ENCODE measurements at regions not wholly inside any gene's neighbourhood (a gene's known extent, or its start where the extent isn't known, plus 50 kb on each side); places are given as distances from the start of the nearest gene placed in this dataset.

GRCh38 chr7:68306692-68307107 is 1291.6 kb upstream of the AUTS2 start:
- DNase-seq, result no peak
- Histone ChIP-seq H3K4me1 (ENCODE audit: low read length) (no peaks in the 10 kb centered on the region), H3F3A (ENCODE audit: insufficient read depth, low read length) (no peaks in the 10 kb centered on the region), H4K20me1 (ENCODE audit: insufficient read depth, low read length) (no peaks in the 10 kb centered on the region), H3K27ac (ENCODE audit: low read length) (no peak overlapping the region), H3K9me2 (replicated peaks; ENCODE audit: insufficient read depth, low read length) (no peaks in the 10 kb centered on the region), H3K36me3 (replicated peaks; ENCODE audit: insufficient read depth, low read length) (no peaks in the 10 kb centered on the region), H3K27me3 (replicated peaks; ENCODE audit: insufficient read depth, low read length) (no peaks in the 10 kb centered on the region), H2AFZ (ENCODE audit: low read length) (no peak overlapping the region), H3K79me2 (ENCODE audit: low read length) (no peaks in the 10 kb centered on the region), H3K9me3 (replicated peaks; ENCODE audit: insufficient read depth, low read length) (0 out of 2 replicates have a peak, but pooled peaks cover 2% of the 10 kb centered on the region), H3K4me2 (ENCODE audit: low read depth, low read length) (no peak overlapping the region), H3K4me3 (ENCODE audit: low read length) (no peak overlapping the region), H3K9ac (ENCODE audit: low read length) (no peak overlapping the region)
- TF ChIP-seq EZH2phosphoT487 (IDR thresholded peaks at IDR 0.05; ENCODE audit: low read length) (no peak), CTCF (IDR thresholded peaks at IDR 0.05; ENCODE audit: low read length) (no peak), EZH2 (optimal IDR thresholded peaks at IDR 0.05; ENCODE audit: low read depth, low read length) (no peak)

- H3K4me3 ChIP-seq (ENCODE audit: low read length), result no peak overlapping the region
- no peaks in the 10 kb centered on the region for H4K20me1 ChIP-seq (ENCODE audit: insufficient read depth, low read length)
- no peak for TF ChIP-seq EZH2phosphoT487 (IDR thresholded peaks at IDR 0.05; ENCODE audit: low read length)
- no peak for TF ChIP-seq EZH2 (optimal IDR thresholded peaks at IDR 0.05; ENCODE audit: low read depth, low read length)
- TF ChIP-seq CTCF (IDR thresholded peaks at IDR 0.05; ENCODE audit: low read length), result no peak
- no peak overlapping the region for H3K9ac ChIP-seq (ENCODE audit: low read length)
- no peaks in the 10 kb centered on the region for H3F3A ChIP-seq (ENCODE audit: insufficient read depth, low read length)
- 0 out of 2 replicates have a peak, but pooled peaks cover 2% of the 10 kb centered on the region for H3K9me3 ChIP-seq (replicated peaks; ENCODE audit: insufficient read depth, low read length)
- no peaks in the 10 kb centered on the region for H3K36me3 ChIP-seq (replicated peaks; ENCODE audit: insufficient read depth, low read length)
- H3K4me2 ChIP-seq (ENCODE audit: low read depth, low read length), result no peak overlapping the region
- no peak overlapping the region for H2AFZ ChIP-seq (ENCODE audit: low read length)
- H3K27me3 ChIP-seq (replicated peaks; ENCODE audit: insufficient read depth, low read length), result no peaks in the 10 kb centered on the region
- H3K9me2 ChIP-seq (replicated peaks; ENCODE audit: insufficient read depth, low read length), result no peaks in the 10 kb centered on the region
- no peak overlapping the region for H3K27ac ChIP-seq (ENCODE audit: low read length)
- no peaks in the 10 kb centered on the region for H3K4me1 ChIP-seq (ENCODE audit: low read length)
- DNase-seq, result no peak
- H3K79me2 ChIP-seq (ENCODE audit: low read length), result no peaks in the 10 kb centered on the region
Measured at GRCh38 chr7:68309271-68309670, 1289.0 kb upstream of the AUTS2 start.

GRCh38 chr7:68309806-68310205 is 1288.5 kb upstream of the AUTS2 start:
- Histone ChIP-seq H3K79me2 (ENCODE audit: low read length) (no peaks in the 10 kb centered on the region), H3K9me3 (replicated peaks; ENCODE audit: insufficient read depth, low read length) (0 out of 2 replicates have a peak, but pooled peaks cover 2% of the 10 kb centered on the region), H3K4me1 (ENCODE audit: low read length) (no peaks in the 10 kb centered on the region), H3K9me2 (replicated peaks; ENCODE audit: insufficient read depth, low read length) (no peaks in the 10 kb centered on the region), H3K9ac (ENCODE audit: low read length) (no peak overlapping the region), H3K27me3 (replicated peaks; ENCODE audit: insufficient read depth, low read length) (no peaks in the 10 kb centered on the region), H3K36me3 (replicated peaks; ENCODE audit: insufficient read depth, low read length) (no peaks in the 10 kb centered on the region), H3F3A (ENCODE audit: insufficient read depth, low read length) (no peaks in the 10 kb centered on the region), H3K4me2 (ENCODE audit: low read depth, low read length) (no peak overlapping the region), H2AFZ (ENCODE audit: low read length) (no peak overlapping the region), H3K4me3 (ENCODE audit: low read length) (no peak overlapping the region), H4K20me1 (ENCODE audit: insufficient read depth, low read length) (no peaks in the 10 kb centered on the region), H3K27ac (ENCODE audit: low read length) (no peak overlapping the region)
- TF ChIP-seq EZH2phosphoT487 (IDR thresholded peaks at IDR 0.05; ENCODE audit: low read length), result no peak
- TF ChIP-seq CTCF (IDR thresholded peaks at IDR 0.05; ENCODE audit: low read length), result no peak
- no peak for TF ChIP-seq EZH2 (optimal IDR thresholded peaks at IDR 0.05; ENCODE audit: low read depth, low read length)
- no peak for DNase-seq
